CD8-positive, alpha-beta memory T cell (primary cell): ENCODE measurements at regions not wholly inside any gene's neighbourhood (a gene's known extent, or its start where the extent isn't known, plus 50 kb on each side); places are given as distances from the start of the nearest gene placed in this dataset.

ENCODE experiments used
- CTCF ChIA-PET: fragments of 350-600 bp; sonication (Branson Sonifier 250); formaldehyde crosslinking; loops from one replicate; lab custom pipeline; 2021; ENCODE audit warnings: antibody characterized with exemption; lab: Charles Lee
- POLR2A ChIA-PET: fragments of 350-600 bp; sonication (Branson Sonifier 250); formaldehyde crosslinking; loops from one replicate; lab custom pipeline; 2021; ENCODE audit warnings: antibody characterized with exemption; lab: Charles Lee
- DNase-seq, 5 donors: peaks; one replicate each; pipeline versions ENCODE4 v3.0.0 to v3.0.0-alpha.2; 2020 to 2022; ENCODE audit warnings: mixed read lengths in 1 of 5
- H3K27ac ChIP-seq: one replicate; pipeline ENCODE4 v1.7.0; 2013; ENCODE audit warnings: low read depth, mild to moderate bottlenecking, low read length, moderate library complexity
- H3K27me3 ChIP-seq: 2 replicates; pipeline ENCODE4 v1.7.0; 2013; ENCODE audit warnings: low read length, mild to moderate bottlenecking; ENCODE audit not compliant: insufficient read depth, poor library complexity, severe bottlenecking
- H3K36me3 ChIP-seq: 2 replicates; pipeline ENCODE4 v1.7.0; 2013; ENCODE audit warnings: mild to moderate bottlenecking, low read length, moderate library complexity; ENCODE audit not compliant: insufficient read depth
- H3K4me1 ChIP-seq: 2 replicates; pipeline ENCODE4 v1.7.0; 2013; ENCODE audit warnings: mild to moderate bottlenecking, low read length, moderate library complexity; ENCODE audit not compliant: insufficient read depth
- H3K4me3 ChIP-seq: 2 replicates; pipeline ENCODE4 v1.7.0; 2013; ENCODE audit warnings: mild to moderate bottlenecking, low read length
- H3K9me3 ChIP-seq: 2 replicates; pipeline ENCODE4 v1.7.0; 2013; ENCODE audit warnings: mild to moderate bottlenecking, low read length
- H3K27ac Mint-ChIP-seq, 8 donors: one replicate each; pipeline ENCODE4 v1.8.0; 2020 to 2021; ENCODE audit warnings: mixed read lengths in 8 of 8, mild to moderate bottlenecking in 6 of 8, inconsistent platforms in 3 of 8, moderate library complexity in 3 of 8
- H3K27me3 Mint-ChIP-seq, 2 donors: one replicate each; pipeline ENCODE4 v1.8.0; 2020 to 2021; ENCODE audit warnings: mixed read lengths in 2 of 2, mild to moderate bottlenecking in 1 of 2, moderate library complexity in 1 of 2
- H3K36me3 Mint-ChIP-seq, 3 donors: one replicate each; pipeline ENCODE4 v1.8.0; 2020 to 2021; ENCODE audit warnings: mixed read lengths in 3 of 3, inconsistent platforms in 1 of 3, mild to moderate bottlenecking in 1 of 3
- H3K4me1 Mint-ChIP-seq, 3 donors: one replicate each; pipeline ENCODE4 v1.8.0; 2020 to 2021; ENCODE audit warnings: mixed read lengths in 3 of 3, inconsistent platforms in 1 of 3, mild to moderate bottlenecking in 1 of 3
- H3K4me3 Mint-ChIP-seq, 7 donors: one replicate each; pipeline ENCODE4 v1.8.0; 2020 to 2021; ENCODE audit warnings: mixed read lengths in 7 of 7, mild to moderate bottlenecking in 6 of 7, moderate library complexity in 4 of 7, inconsistent platforms in 2 of 7
- H3K9me3 Mint-ChIP-seq, 5 donors: one replicate each; pipeline ENCODE4 v1.8.0; 2020 to 2022; ENCODE audit warnings: mixed read lengths in 5 of 5, mild to moderate bottlenecking in 3 of 5, moderate library complexity in 2 of 5, inconsistent platforms in 1 of 5

- H3K27me3 ChIP-seq, result no peaks in the 10 kb centered on the region
- H3K4me3 ChIP-seq, result no peak overlapping the region
- ChIA-PET CTCF (no interaction called here), POLR2A (no interaction called here)
- no peaks in the 10 kb centered on the region for H3K9me3 ChIP-seq
- H3K4me1 Mint-ChIP-seq, result no peaks in the 10 kb centered on the region
- H3K36me3 ChIP-seq, result no peaks in the 10 kb centered on the region
- peaks cover 0 to 5% of the 10 kb centered on the region in 2 donors for H3K27me3 Mint-ChIP-seq
- H3K4me3 Mint-ChIP-seq, result no peak overlapping the region
- H3K27ac Mint-ChIP-seq, result no peak overlapping the region
- H3K27ac ChIP-seq, result no peak overlapping the region
- no peaks in the 10 kb centered on the region for H3K36me3 Mint-ChIP-seq
- peaks cover 0 to 3% (median 0%) of the 10 kb centered on the region in 5 donors for H3K9me3 Mint-ChIP-seq
- no peak for DNase-seq
- H3K4me1 ChIP-seq, result no peaks in the 10 kb centered on the region
Measured at GRCh38 chr10:128855618-128856428, 611.2 kb upstream of the MGMT start.

DNA sequence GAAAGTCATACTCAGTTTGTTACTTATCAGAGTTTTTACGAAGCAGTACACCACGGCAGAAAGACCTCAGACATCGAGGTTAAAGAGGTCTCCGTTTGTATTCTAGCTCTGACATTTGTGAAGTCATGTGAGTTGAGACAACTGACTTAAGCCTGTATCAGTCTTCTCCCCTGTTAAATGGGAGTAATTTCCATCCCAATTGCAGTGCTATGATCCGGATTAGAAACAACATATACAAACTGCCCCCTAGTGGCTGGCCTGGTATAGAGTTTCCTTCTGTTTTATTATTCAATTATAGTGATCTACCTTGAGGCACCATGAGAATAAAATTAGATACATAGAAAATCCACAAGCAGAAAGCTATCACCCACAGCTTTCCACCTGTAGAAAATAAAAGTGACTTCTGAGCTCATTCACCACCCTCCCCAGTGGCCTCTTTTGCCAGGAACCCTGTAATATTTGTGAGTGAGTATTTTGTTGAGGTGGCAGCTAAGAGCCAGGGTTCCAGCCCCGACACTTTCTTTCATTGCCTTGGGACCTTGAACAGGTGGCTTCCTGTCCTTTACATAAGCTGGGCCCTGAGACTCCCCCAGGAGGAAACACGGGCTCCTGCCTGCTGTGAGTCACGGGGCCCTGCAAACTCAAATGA, 607.2 kb upstream of the MGMT start:
- CTCF ChIA-PET, result interaction anchor here (0.9 kb wide), 1 partner anchor 13 kb away, joined by 3 read pairs; no protein-coding TSS in a partner anchor
- Histone ChIP-seq H3K4me3 (no peak overlapping the region), H3K27ac (no peak overlapping the region), H3K4me1 (no peaks in the 10 kb centered on the region), H3K27me3 (no peaks in the 10 kb centered on the region), H3K9me3 (no peaks in the 10 kb centered on the region), H3K36me3 (no peaks in the 10 kb centered on the region)
- H3K27ac Mint-ChIP-seq, result no peak overlapping the region
- POLR2A ChIA-PET, result no interaction called here
- H3K36me3 Mint-ChIP-seq, result no peaks in the 10 kb centered on the region
- peaks cover 0 to 4% (median 0%) of the 10 kb centered on the region in 5 donors for H3K9me3 Mint-ChIP-seq
- DNase-seq, result no peak
- H3K4me3 Mint-ChIP-seq, result no peak overlapping the region
- H3K4me1 Mint-ChIP-seq, result no peaks in the 10 kb centered on the region
- peaks cover 0 to 5% of the 10 kb centered on the region in 2 donors for H3K27me3 Mint-ChIP-seq

GRCh38 chr10:128860574-128860973, 606.5 kb upstream of the MGMT start:
- ChIA-PET POLR2A (no interaction called here), CTCF (no interaction called here)
- H3K4me3 Mint-ChIP-seq, result no peak overlapping the region
- peaks cover 0 to 4% (median 0%) of the 10 kb centered on the region in 5 donors for H3K9me3 Mint-ChIP-seq
- H3K4me3 ChIP-seq, result no peak overlapping the region
- no peaks in the 10 kb centered on the region for H3K27me3 ChIP-seq
- no peak for DNase-seq
- H3K27ac Mint-ChIP-seq, result no peak overlapping the region
- no peaks in the 10 kb centered on the region for H3K4me1 Mint-ChIP-seq
- peaks cover 0 to 5% of the 10 kb centered on the region in 2 donors for H3K27me3 Mint-ChIP-seq
- H3K9me3 ChIP-seq, result no peaks in the 10 kb centered on the region
- H3K36me3 Mint-ChIP-seq, result no peaks in the 10 kb centered on the region
- no peaks in the 10 kb centered on the region for H3K4me1 ChIP-seq
- no peaks in the 10 kb centered on the region for H3K36me3 ChIP-seq
- H3K27ac ChIP-seq, result no peak overlapping the region

DNA sequence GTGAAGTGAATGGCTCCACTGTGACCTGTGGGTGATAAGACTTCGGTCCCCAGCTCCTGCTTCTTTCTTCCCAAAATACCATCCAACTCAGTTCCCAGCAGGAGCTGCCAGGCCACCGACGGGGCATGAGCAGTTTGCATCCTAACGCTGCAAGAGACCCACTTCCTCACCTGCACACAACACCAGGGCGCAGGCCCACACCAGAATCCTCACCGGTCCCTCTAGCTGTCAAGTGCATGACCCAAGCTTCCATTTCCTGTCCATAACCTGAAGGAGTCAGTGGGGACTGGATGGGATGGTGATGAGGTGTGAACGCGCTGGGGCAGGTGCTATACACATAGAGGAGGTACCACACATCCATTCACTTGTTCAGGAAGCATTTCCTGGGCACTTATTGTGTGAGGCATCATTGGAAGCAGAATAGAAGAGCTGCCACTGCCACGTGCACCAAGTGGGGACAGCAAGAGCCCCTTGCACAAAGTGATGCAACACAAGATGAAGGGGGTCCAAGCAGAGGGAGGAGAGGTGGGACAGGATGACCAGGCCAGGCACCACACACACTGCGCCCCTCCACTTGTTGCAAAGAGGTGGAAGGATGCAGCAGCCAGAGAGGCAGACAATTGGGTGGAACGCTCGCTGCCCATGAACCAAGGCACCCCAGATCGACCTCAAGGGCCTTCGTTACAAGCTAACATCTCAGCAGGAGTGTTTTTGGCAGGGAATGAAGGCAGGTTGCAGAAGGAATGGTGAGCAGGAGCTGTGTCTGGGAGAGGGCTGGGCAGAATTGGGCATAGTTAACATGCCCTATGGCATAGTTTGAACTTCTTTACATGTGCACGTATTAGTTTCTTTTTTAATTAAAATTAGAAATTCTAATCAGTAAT, 605.8 kb upstream of the MGMT start:
- CTCF ChIA-PET, result no interaction called here
- POLR2A ChIA-PET, result no interaction called here

DNA sequence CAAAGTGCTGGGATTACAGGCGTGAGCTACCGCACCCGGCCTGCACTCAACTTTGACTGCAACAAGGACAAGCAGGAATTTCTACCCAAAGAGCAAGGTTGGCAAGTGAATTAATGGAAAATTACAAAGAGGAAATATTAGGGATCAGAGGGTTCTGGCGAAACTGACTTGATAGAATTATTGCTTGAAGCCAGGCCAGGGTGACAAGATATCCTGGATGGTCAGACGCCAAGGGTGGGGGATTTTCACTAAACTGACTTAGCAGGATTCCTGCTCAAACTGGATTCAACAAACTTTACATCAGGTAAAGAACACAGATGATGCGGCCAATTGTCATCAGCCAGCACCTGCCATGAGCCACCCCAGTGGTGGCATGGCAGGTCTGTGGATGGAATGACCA, 603.6 kb upstream of the MGMT start:
- CTCF ChIA-PET, result no interaction called here
- Histone ChIP-seq H3K27me3 (no peaks in the 10 kb centered on the region), H3K9me3 (no peaks in the 10 kb centered on the region), H3K36me3 (no peaks in the 10 kb centered on the region), H3K4me1 (no peaks in the 10 kb centered on the region), H3K27ac (no peak overlapping the region), H3K4me3 (no peak overlapping the region)
- DNase-seq, result no peak
- Mint-ChIP-seq H3K27me3 (no peaks in the 10 kb centered on the region), H3K4me3 (no peak overlapping the region), H3K9me3 (peaks cover 0 to 4% (median 2%) of the 10 kb centered on the region in 5 donors), H3K36me3 (no peaks in the 10 kb centered on the region), H3K27ac (no peak overlapping the region), H3K4me1 (no peaks in the 10 kb centered on the region)
- POLR2A ChIA-PET, result no interaction called here

More for the DNA sequence above, 605.8 kb upstream of the MGMT start:
- H3K9me3 Mint-ChIP-seq, result peaks cover 0 to 4% (median 0%) of the 10 kb centered on the region in 5 donors
- H3K27ac Mint-ChIP-seq, result no peak overlapping the region
- H3K27ac ChIP-seq, result no peak overlapping the region
- no peaks in the 10 kb centered on the region for H3K9me3 ChIP-seq
- H3K4me3 ChIP-seq, result no peak overlapping the region
- no peaks in the 10 kb centered on the region for H3K36me3 ChIP-seq
- H3K27me3 ChIP-seq, result no peaks in the 10 kb centered on the region
- no peak overlapping the region for H3K4me3 Mint-ChIP-seq
- no peaks in the 10 kb centered on the region for H3K4me1 ChIP-seq
- no peaks in the 10 kb centered on the region for H3K36me3 Mint-ChIP-seq
- no peak for DNase-seq
- H3K27me3 Mint-ChIP-seq, result peaks cover 0 to 3% of the 10 kb centered on the region in 2 donors
- H3K4me1 Mint-ChIP-seq, result no peaks in the 10 kb centered on the region

- Mint-ChIP-seq H3K27me3 (no peaks in the 10 kb centered on the region), H3K9me3 (peaks cover 0 to 4% (median 2%) of the 10 kb centered on the region in 5 donors), H3K27ac (no peak overlapping the region), H3K4me3 (no peak overlapping the region), H3K4me1 (no peaks in the 10 kb centered on the region), H3K36me3 (no peaks in the 10 kb centered on the region)
- no peak for DNase-seq
- POLR2A ChIA-PET, result no interaction called here
- no peaks in the 10 kb centered on the region for H3K9me3 ChIP-seq
- no peaks in the 10 kb centered on the region for H3K36me3 ChIP-seq
- H3K27ac ChIP-seq, result no peak overlapping the region
- no peaks in the 10 kb centered on the region for H3K4me1 ChIP-seq
- no peak overlapping the region for H3K4me3 ChIP-seq
- CTCF ChIA-PET, result no interaction called here
- H3K27me3 ChIP-seq, result no peaks in the 10 kb centered on the region
Measured at GRCh38 chr10:128863823-128864405, 603.1 kb upstream of the MGMT start.

- Histone ChIP-seq H3K36me3 (no peaks in the 10 kb centered on the region), H3K9me3 (no peaks in the 10 kb centered on the region), H3K4me3 (no peak overlapping the region), H3K27me3 (no peaks in the 10 kb centered on the region), H3K27ac (no peak overlapping the region), H3K4me1 (no peaks in the 10 kb centered on the region)
- H3K9me3 Mint-ChIP-seq, result peaks cover 0 to 4% (median 2%) of the 10 kb centered on the region in 5 donors
- H3K27me3 Mint-ChIP-seq, result no peaks in the 10 kb centered on the region
- no peaks in the 10 kb centered on the region for H3K36me3 Mint-ChIP-seq
- ChIA-PET CTCF (no interaction called here), POLR2A (no interaction called here)
- H3K27ac Mint-ChIP-seq, result no peak overlapping the region
- H3K4me1 Mint-ChIP-seq, result no peaks in the 10 kb centered on the region
- DNase-seq, result no peak
- no peak overlapping the region for H3K4me3 Mint-ChIP-seq
Measured at GRCh38 chr10:128864554-128865295, 602.3 kb upstream of the MGMT start.
